ELR (cell line): ENCODE measurements at regions not wholly inside any gene's neighbourhood (a gene's known extent, or its start where the extent isn't known, plus 50 kb on each side); places are given as distances from the start of the nearest gene placed in this dataset.
"Not testable (repeated sequence)": the region's sequence is repeated elsewhere in the genome, so short reads cannot be mapped to it uniquely, and the experiment has no call there.

ENCODE experiments used
- DNase-seq: peaks from one replicate; pipeline ENCODE4 v3.0.0-alpha.2; 2015; ENCODE audit warnings: low read depth

DNA sequence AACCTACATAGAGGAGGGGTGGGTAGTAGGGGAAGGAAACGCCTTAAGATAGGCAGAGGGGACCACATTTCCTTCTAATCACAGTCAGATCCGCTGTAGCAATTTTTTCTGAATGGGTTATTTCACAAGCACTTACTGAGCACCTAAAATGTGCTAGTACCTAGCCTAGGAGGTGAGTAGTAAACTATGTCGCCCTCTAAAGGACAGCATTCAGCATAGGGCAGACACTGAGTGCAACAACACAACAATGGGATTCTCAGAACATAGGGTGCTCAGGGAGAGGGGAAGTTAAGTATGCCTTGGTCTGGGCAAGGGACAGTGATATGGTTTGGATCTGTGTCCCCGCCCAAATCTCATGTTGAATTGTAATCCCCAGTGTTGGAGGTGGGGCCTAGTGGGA lies 166.1 kb upstream of the RAB6C start:
- DNase-seq, result no peak

DNA sequence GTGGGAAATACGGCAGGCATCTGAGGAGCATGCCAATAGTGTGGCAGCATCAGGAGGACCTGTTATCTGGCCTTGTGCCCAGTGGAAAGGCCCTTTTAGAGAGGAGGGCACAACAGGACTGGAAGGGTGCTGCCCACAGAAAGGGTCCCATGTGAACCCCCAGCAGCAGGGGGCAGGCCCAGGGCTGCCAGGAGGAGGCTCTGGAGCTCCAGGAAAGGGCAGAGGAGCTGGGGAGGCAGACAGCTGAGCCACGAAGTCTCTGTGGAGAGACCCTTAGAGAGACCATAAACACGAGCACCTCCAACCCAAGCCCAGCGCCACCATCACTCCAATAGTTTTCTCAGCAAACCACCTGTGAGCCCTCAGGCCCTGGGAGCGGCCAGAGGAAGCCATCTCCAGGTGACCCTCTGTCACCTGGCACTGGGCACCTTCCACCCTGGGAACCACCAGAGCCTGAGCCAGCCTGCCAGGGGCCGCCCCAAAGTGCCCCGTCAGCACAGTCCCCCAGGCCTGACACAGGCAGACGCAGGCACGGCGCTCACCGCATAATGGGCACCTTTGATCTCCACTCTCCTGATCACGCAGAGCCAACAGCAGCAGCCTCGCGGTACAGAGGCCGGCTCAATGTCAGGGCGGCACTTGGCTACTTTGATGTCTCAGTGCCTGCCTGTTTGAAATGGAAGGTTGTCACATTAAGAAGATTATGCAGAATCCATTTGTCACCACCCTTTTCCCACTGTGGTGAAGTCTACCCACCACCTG lies 162.5 kb upstream of the RAB6C start:
- no peak for DNase-seq

DNA sequence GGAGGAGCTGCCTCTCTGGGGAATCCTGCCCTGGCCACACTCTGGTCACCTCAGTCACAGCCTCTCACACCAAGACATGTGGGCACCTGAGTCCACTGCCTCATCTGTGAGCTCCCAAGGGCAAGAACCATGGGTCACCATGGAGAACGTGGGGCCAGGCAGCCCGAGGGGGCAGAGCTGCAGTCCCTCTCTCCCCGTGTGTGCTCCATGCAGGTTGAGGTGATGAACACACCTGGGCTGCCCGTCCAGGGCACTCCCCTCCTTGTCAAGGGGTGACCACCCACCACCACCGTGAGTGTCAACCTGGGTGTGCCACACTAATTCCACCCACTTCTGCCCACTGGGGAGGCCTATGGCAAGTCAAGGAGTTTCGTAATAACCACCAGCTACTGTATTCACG lies 159.6 kb upstream of the RAB6C start:
- no peak for DNase-seq

DNA sequence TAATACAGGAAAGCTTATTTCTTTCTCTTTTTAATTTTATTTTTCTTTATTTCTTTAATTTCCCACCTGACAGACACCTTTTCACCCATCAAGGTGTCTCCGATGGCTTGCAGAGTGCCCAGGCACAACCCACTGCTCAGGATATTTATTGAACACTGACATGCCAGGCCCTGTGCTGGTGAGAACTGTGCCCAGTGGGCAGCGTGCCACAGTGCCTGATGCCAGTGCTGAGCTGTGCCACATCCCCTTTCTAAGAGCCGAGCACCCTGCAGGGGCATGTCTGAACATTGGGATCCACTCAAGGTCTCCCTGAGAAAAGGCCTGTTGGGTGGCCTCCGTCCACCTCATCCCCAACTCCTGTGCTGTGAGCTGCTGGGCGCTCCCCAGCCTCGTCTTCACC lies 158.6 kb upstream of the RAB6C start:
- no peak for DNase-seq

DNA sequence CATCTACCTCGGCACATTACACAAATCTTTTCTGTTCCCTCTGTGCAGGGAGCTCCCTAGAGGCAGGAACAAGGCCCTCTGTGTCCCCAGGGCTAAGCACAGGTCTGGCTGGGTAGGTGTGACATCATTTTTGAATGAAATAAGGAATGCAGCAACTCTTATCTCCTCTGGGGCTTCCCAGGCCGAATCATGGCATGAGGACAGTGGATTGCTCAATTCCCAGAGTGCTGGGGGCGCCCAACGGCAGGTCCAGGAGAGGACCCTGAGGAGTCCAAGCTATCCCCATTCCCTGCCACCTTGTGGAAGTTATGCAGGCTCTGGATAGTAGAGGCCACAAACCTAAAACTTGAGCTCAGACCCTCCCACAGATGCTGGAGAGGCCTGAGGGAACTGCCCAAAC lies 158.0 kb upstream of the RAB6C start:
- DNase-seq, result no peak

DNA sequence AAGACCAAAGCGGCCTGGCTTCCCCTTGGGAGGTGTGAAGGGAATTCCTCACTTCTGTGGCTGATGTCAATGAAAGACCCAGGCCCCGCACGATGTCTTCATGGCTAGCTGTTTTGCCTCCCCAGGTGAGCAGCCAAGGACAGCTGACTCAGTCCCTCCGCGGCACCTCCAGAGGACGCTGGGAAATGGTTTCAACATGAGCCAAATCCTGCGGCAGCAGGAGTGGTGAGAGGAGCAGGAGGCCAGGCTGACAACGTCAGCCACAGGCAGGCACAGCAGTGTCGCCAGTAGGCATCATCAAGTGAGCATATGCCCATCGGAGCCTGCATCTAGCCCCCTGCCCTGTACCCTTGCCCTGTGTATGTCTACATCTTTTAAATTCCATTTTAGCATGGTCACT lies 156.4 kb upstream of the RAB6C start:
- DNase-seq, result no peak

DNA sequence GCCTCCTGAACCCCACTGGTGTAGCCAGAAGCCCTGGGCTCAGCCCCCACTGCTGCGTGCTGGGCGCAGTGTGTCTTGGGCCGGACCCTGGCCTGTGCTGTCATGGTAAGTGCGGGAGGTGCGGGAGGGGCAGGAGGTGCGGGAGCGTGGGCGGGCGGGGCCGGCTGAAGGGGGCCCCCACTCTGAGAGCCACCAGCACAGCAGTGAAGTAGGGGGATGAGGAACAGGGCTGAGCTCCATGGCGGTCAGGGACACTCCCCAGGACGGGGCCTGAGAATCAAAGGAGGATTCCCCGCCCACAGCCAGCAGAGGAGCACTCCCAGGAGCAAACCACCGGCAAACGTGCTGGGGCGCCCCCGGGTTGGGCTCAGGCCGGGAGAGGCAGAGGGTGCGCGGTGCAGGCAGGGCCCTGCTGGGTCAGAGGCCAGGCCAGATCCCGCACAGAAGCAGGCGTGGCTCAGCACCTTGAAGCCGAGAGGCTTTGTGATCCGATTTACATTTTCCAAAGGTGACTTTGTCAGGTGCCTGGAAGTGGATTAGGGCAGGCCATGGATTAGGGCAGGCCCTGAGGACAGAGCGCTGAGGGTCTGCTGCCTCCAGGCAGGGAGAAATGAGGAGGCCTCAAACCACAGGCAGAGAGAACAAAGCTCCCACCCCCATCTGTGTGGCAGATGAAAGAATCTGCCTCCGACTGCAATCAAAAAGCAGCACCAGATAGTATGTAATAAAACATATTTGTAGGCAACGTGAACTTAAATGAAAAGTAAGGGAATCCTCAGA lies 152.0 kb upstream of the RAB6C start:
- DNase-seq, result no peak

DNA sequence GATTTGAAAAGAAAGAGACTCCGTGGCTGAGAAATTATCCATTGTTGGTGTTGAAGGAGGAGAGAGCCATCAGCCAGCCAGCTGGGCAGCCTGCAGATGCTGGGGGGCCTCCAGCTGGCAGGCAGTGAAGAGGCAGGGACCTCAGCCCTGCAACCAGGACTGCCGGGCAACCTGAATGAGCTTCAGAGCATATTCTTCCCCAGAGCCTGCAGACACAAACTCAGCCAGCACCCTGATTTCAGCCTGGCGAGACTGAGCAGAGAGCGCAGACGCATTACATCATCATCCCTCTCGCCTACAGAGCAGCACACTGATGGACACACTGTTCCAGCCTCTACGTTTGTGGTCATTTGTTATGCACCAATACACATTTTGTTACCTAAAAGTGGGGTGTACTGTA lies 150.7 kb upstream of the RAB6C start:
- DNase-seq, result no peak

DNA sequence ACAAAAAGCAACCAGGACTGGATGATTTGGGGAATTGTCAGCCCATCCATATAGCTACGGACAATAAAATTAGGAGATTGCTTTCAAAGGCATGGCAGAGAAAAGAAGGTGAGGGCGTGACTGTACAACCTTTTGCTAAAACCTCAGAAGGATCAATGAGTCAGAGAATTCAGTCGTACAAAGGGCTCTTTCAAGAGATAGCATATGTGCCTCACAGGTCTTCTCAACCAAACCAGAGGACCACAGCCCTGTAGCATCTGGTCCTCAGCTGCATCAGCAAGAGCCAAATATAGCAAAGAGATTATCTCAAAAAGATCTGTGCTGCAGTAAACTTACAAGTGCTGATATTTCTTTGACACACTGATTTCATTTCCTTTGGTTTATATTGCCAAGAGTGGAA lies 149.9 kb upstream of the RAB6C start:
- DNase-seq, result no peak

DNA sequence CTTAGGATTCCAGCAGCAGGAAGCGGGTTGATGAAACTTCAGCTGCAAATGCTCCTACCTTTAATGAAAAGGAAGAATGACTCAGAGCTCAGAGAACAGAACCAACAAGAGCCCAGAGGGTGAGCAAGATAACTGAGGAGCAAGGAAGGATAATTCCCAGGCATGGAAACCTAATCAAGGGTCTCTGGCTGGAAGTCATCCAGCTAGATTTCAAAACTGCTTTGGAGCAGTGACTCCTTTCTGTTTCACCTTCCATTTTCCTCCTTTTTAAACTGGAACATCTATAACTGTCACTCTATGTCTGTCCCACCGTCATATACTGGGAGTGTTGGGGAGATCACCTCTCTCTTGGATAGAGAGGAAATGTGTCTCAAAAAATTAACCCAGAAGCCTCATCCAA lies 148.4 kb upstream of the RAB6C start:
- no peak for DNase-seq

DNA sequence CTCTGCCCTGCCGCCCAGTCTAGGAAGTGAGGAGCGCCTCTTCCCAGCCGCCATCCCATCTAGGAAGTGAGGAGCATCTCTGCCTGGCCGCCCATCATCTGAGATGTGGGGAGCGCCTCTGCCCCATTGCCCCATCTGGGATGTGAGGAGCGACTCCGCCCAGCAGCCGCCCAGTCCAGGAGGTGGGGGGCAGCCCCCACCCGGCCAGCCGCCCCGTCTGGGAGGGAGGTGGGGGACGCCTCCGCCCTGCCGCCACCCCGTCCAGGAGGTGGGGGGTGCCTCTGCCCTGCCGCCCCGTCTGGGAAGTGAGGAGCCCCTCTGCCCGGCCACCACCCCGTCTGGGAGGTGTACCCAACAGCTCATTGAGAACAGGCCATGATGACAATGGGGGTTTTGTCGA lies 146.0 kb upstream of the RAB6C start:
- not testable (repeated sequence) for DNase-seq

DNA sequence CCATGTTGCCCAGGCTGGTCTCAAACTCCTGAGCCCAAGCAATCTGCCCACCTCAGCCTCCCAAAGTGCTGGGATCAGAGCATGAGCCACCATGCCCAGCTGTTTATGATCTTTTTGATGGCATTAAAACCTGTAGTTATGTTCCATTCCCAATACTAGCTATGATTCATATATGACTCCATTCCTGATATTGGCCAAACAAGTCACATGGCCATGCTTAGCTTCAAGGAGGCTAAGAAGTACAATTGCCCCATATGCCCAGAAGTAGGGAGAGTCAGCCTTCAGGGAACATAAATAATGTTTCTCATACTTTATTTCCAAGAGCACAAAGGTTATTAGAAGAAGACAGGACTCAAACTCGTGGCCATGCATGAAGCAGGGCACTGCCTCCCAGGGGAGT lies 132.4 kb upstream of the RAB6C start:
- DNase-seq, result no peak

DNA sequence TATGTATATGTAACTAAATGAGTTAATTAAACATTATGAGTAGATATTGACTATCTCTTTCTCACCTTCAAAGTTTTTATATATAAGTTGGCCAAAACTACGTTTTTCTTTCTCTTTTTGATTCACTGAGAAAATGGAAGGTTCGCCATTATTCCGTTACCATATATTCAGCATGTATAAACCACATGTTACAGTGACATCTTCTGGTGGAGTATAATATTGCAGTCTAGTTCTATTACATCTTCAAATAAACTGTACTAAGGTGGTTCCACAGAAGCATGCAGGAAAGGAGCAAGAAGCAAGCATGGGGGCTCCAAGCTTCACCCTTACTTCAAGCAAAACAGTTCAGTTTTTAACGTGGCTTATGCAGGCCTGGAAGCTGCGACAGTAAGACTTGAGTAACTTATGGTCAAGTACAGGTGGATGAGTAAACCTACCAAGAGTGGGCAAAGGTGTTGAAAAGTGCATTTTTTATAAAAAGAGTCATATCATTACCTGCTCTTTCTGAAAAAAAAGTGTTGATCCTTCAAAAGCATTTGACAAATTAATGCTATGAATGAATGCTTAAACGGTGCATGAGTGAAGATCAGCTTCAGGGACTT lies 129.8 kb upstream of the RAB6C start:
- DNase-seq, result peak; percentile 70

DNA sequence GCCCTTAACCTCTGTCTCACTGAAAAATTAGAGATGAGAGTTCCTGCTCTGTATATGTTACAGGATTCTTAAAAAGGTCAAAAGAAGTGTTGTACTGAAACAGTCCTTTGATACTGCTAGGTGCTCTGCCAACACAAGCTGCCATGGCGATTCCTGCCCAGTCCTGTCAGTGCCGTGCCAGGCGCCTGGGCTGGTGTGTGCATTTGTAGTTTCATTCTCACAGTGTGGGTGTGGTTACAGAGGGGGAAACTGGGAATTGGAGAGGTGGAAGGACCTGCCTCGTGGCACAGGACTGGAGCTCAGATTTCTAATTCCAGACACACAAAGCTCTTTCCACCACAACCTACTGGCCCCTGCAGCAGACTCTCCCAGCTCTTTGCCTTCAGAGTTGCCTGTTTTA lies 122.3 kb upstream of the RAB6C start:
- DNase-seq, result no peak

DNA sequence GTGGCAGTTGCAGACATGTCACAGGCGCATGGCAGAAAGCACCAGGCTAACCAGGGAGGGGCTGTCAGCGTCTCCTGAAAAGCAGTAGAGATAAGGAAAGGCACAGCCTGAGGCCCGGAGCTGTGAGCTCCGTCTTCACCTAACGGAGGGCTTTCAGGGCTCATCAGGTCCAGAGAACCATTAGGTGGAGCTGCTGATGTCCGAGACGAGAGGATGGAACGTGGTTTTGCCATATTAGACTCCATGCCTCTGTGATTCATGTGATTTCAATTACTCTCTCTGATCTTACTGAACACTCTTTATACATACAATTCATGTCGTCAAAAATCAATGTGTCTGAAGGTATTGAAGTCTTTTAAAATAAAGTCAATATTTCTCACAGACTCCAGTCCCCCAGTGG lies 120.3 kb upstream of the RAB6C start:
- DNase-seq, result no peak

DNA sequence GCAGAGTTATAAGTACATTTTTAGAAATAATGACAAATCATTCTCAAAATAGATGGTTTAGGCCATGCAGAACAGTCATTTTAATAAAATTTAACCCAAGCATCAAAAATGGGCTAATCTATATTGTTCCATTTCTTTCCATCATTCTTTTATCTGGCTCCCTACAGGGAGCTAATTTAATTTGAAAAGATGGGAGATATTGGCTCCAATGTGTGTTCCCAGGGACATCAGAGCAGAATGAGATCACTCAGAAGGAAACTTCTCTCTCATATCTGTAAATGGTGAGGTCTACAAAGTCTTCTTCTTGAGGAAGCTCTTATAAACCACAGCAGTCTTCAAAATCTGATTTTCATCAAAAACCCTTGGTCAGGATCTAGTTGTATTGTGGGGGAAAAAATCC lies 119.4 kb upstream of the RAB6C start:
- DNase-seq, result no peak

DNA sequence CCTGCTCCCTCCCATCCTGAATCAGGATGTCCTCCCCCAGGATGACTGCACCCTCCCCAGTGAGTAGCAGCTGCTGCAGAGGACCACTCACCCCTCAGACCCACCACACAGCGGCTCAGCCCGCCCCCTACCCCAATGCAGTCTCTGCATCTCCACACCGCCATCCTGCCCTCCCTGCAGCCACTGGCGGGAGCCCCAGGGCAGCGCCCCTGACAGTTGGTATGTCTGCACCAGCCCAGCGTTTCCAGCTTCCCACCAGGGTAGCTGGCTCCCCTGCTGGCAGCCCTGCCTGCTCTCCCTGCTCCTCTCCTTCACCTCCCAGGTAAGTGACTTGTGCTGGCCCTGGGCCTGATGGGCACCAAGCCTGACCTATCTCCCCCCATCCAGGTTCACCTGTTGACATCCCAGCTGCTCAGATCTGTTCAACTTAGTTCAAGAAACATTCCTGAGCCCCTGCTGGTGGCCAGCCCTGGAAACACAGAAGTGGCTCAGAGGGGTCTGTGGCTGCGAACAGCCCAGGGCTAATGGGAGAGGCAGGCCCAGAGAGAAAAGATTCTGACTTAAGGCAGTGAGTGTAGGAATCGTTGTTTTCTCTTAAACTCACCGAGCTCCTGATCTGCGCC lies 117.7 kb upstream of the RAB6C start:
- DNase-seq, result no peak

DNA sequence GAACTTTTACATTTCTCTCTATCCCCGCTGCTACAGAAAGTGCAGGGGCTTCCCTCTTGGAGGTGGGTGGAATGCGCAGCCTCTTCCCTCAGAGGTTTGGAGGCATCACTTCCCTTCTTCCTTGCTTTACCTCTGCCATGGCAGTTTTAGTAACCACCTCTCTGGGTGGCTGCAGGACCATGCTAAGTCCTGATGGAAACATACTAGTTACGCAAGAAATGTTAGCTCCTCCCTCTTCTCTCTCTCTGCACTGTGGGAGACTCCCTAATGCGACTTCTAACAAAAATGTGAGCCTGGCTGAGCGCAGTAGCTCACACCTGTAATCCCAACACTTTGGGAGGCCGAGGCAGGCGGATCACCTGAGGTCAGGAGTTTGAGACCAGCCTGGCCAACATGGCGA lies 116.8 kb upstream of the RAB6C start:
- DNase-seq, result no peak

DNA sequence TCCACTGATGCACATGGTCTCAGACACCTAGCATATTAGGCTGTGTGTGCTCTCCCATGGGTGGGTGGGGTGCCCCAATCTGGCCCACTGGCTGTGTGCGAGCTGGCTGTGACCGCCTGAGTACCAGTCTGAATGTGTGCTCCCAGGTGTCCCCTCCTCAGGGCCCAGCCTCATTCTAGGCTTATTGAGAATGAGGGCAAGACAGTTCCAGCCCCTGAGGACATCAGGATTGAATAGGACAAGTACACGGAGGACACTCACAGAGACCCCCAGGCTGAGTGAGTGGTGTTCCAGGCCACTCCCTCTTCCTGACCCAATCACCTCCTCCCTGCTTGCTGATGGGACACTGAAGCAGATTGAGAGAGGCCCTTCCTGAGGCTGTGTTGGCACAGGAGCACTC lies 116.1 kb upstream of the RAB6C start:
- DNase-seq, result no peak

DNA sequence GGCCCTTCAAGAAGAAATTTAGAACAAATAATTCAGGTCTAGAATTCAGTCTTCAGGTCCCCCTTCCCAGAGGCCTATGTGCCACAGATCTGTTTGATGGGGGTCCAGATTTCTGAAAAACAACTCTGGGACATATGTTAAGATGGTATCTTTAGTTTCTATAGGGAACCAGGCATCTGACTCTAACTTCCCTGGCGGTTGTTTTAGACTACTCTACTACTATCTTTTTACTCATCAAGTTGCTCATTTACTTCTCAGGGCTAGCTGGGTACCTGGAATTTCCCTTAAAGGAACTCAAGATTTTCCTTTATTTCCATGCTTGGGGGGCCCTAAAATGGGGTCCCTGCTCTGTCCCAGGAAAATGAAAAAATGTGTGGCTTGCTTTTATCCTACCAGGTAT lies 114.7 kb upstream of the RAB6C start:
- no peak for DNase-seq

DNA sequence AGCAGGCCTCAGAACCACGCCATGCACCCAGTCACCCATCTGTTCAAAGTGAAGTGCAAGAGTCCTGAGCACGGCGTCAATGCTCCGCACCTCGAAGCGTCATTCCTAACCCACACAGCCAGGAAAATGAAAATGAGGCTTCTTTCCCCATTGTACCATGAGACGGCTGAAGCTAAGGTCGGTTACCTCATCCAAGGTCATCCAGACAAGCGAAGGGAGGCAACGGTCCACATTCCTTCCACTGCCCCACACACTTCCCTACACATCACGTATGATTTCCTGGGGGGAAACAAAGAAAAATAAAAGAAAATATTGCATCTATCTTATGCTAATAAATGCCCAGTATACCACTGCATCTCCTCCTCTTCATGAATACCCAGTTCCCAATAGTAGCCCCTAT lies 113.5 kb upstream of the RAB6C start:
- no peak for DNase-seq

DNA sequence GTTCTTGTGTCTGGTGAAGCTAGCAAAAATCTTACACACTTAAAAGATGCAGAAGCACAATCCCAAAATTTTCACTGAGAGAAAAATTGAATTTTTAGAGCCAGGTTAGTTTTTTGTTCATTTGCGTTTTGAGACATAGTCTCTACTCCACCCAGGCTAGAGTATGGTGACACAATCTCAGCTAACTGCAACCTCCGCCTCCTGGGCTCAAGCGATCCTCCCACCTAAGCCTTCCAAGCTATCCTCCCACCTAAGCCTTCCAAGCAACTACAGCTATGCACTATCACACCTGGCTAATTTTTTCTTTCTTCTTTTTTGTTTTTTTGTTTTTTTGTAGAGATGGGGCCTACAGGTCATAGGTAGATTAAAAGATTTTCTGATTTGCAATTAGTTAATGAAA lies 113.1 kb upstream of the RAB6C start:
- DNase-seq, result no peak

DNA sequence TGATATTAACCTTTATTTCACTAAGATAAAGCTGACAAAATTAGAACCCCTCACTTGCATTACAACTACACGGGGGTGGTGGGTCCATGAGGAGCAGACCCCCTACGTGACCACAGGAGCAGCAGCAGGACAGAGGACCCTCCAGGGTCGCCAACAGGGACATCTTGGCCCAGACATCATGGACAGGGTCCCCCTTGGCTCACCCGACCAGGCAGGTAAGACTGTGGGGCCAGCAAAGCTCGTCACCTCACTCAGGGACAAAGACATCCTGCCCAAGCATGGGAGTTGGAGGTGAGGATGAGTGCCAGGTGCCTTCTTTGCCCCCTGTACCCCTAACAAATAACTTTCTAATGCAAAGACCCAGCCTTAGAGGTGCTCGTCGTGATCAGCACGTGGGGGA lies 111.3 kb upstream of the RAB6C start:
- no peak for DNase-seq
